Chondrocyte (in vitro differentiated cells): ENCODE measurements at regions not wholly inside any gene's neighbourhood (a gene's known extent, or its start where the extent isn't known, plus 50 kb on each side); places are given as distances from the start of the nearest gene placed in this dataset.

Experiments used
- DNase-seq: peaks from one replicate; pipeline ENCODE4 v3.0.0; 2021; ENCODE audit warnings: mixed read lengths, low spot score
- H3K27ac Mint-ChIP-seq: one replicate; pipeline ENCODE4 v1.8.0; 2021; ENCODE audit warnings: mild to moderate bottlenecking, moderate library complexity, mixed read lengths; ENCODE audit not compliant: unreplicated experiment
- H3K27me3 Mint-ChIP-seq: 2 replicates; pipeline ENCODE4 v1.8.0; 2021; ENCODE audit warnings: low read depth, mixed read lengths
- H3K36me3 Mint-ChIP-seq: 2 replicates; pipeline ENCODE4 v1.8.0; 2021; ENCODE audit warnings: low read depth, mixed read lengths
- H3K4me1 Mint-ChIP-seq: 2 replicates; pipeline ENCODE4 v1.8.0; 2021; ENCODE audit warnings: low read depth, mild to moderate bottlenecking, mixed read lengths
- H3K4me3 Mint-ChIP-seq: one replicate; pipeline ENCODE4 v1.8.0; 2021; ENCODE audit warnings: mild to moderate bottlenecking, moderate library complexity, mixed read lengths; ENCODE audit not compliant: unreplicated experiment
- H3K9me3 Mint-ChIP-seq: 2 replicates; pipeline ENCODE4 v1.8.0; 2021; ENCODE audit warnings: low read depth, mixed read lengths
- CTCF ChIP-seq: fragments of 200-600 bp; sonication (generic); IDR thresholded peaks from 2 replicates; pipeline ENCODE4 v1.5.0; 2021; ENCODE audit warnings: antibody characterized with exemption, mild to moderate bottlenecking, moderate library complexity

- Mint-ChIP-seq H3K27me3 (no peaks in the 10 kb centered on the region), H3K27ac (no peak overlapping the region), H3K4me3 (no peak overlapping the region), H3K36me3 (no peaks in the 10 kb centered on the region), H3K9me3 (no peaks in the 10 kb centered on the region), H3K4me1 (peaks cover 28% of the 10 kb centered on the region)
- no peak for DNase-seq
- TF ChIP-seq CTCF: no peak
These were observed 126.6 kb upstream of the ACSL4 start for GRCh38 chrX:109859651-109860050.

GRCh38 chrX:109862433-109862832 lies 129.4 kb upstream of the ACSL4 start:
- Mint-ChIP-seq H3K27ac (no peak overlapping the region), H3K4me1 (peaks cover 23% of the 10 kb centered on the region), H3K9me3 (no peaks in the 10 kb centered on the region), H3K27me3 (no peaks in the 10 kb centered on the region), H3K4me3 (no peak overlapping the region), H3K36me3 (no peaks in the 10 kb centered on the region)
- no peak for DNase-seq
- no peak for TF ChIP-seq CTCF

DNA sequence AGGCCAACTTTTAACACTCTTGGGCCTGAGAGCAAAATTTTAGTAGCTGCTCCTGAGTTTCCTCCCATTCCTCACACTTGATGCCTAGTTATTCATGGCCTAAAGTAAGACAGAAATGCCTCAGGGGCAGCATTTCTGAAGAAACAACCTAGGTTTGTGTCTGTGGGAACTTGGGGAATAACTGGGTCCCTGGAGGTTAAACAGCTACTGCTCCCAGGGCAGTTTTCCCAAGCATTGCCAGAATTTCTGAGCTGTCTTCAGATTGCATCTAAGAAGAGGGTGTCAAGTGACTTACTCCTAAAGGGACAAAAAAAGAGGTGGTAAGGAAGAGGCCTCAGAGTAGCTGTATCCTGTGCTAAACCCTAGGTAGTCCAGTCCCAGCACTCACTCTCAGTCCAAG lies 130.8 kb upstream of the ACSL4 start:
- Mint-ChIP-seq H3K9me3 (no peaks in the 10 kb centered on the region), H3K27ac (peak overlapping the region; percentile 57), H3K36me3 (no peaks in the 10 kb centered on the region), H3K27me3 (peaks cover 3% of the 10 kb centered on the region), H3K4me3 (no peak overlapping the region), H3K4me1 (peaks cover 19% of the 10 kb centered on the region)
- TF ChIP-seq CTCF: no peak
- no peak for DNase-seq

DNA sequence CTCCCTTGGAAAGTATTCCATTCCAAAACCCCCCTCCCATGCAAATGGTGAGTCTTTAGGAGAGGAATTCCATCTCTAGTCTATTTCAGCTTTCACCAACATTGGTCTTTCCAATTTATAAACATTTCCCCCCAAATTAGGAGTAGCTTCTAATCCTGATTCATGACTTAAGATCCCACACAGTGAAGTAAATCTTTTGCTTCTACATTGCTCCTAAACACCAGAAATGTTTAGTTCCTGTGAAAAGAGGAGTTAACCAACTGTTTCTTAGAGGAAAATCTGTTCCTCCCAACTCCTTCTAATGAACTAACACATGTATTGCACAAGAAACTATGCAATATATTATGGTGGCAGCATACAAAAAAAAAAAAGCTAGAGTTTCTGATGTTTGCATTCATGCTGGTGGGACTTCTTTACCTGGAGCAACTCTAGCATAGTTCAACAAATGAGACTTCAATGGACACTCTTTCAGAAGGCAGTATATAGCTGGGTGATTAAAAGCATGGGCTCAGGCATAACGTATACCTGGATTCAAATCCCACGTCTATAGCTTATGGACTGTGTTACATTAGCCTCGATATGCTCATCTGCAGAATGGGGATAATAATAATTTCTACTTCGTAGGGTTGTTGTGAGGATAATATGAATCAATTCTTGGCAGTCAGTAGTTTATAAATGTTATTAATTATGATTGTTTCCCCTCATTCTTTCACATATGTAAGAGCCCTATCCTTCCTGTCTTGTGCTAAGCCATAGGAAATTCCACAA lies 131.6 kb upstream of the TMEM164 start:
- Mint-ChIP-seq H3K4me1 (peaks cover 2% of the 10 kb centered on the region), H3K9me3 (no peaks in the 10 kb centered on the region), H3K4me3 (no peak overlapping the region), H3K36me3 (no peaks in the 10 kb centered on the region), H3K27ac (no peak overlapping the region), H3K27me3 (peaks cover 5% of the 10 kb centered on the region)
- no peak for TF ChIP-seq CTCF
- no peak for DNase-seq

- Mint-ChIP-seq H3K9me3 (no peaks in the 10 kb centered on the region), H3K27ac (no peak overlapping the region), H3K27me3 (peaks cover 5% of the 10 kb centered on the region), H3K4me3 (no peak overlapping the region), H3K4me1 (peaks cover 2% of the 10 kb centered on the region), H3K36me3 (no peaks in the 10 kb centered on the region)
- no peak for TF ChIP-seq CTCF
- DNase-seq: no peak
These were observed 130.7 kb upstream of the TMEM164 start for GRCh38 chrX:109872021-109872732.
